Gastroesophageal sphincter (tissue), 4 donors: ENCODE measurements at regions not wholly inside any gene's neighbourhood (a gene's known extent, or its start where the extent isn't known, plus 50 kb on each side); places are given as distances from the start of the nearest gene placed in this dataset.

Experiments used
- ATAC-seq: fragments of 150-250 bp; one replicate; pipeline ENCODE4 v1.9.1; 2016; ENCODE audit warnings: mild to moderate bottlenecking, moderate library complexity
- H3K27ac ChIP-seq, 4 donors: fragments of 200-600 bp; sonication (generic) in 3 of 4; 1 replicate in 3 of 4; 2 replicates in 1 of 4; pipeline ENCODE4 v1.5.1; 2016 to 2019
- H3K27me3 ChIP-seq: fragments of 200-600 bp; sonication (generic); one replicate; pipeline ENCODE4 v1.5.1; 2019
- H3K36me3 ChIP-seq, 2 donors: fragments of 200-600 bp; sonication (generic); one replicate each; pipeline ENCODE4 v1.5.1; 2019; ENCODE audit warnings: control low read depth in 1 of 2
- H3K4me1 ChIP-seq, 3 donors: fragments of 200-600 bp; sonication (generic); 1 replicate in 2 of 3; 2 replicates in 1 of 3; pipeline ENCODE4 v1.5.1; 2016 to 2019; ENCODE audit warnings: control low read depth in 2 of 3
- H3K4me3 ChIP-seq, 2 donors: fragments of 200-600 bp; sonication (generic); one replicate each; pipeline ENCODE4 v1.5.1; 2019; ENCODE audit warnings: mild to moderate bottlenecking in 1 of 2, moderate library complexity in 1 of 2
- H3K9me3 ChIP-seq, 3 donors: fragments of 200-600 bp; sonication (generic); one replicate each; pipeline ENCODE4 v1.5.1; 2017 to 2019; ENCODE audit warnings: control low read depth in 2 of 3
- CTCF ChIP-seq, 4 experiments: fragments of 200-600 bp in 2 of 4; fragments of 450-650 bp in 2 of 4; sonication (generic) in 1 of 4; IDR thresholded peaks; one replicate each; pipeline ENCODE4 v1.5.1; 2017 to 2019; ENCODE audit warnings: antibody characterized with exemption in 4 of 4, mild to moderate bottlenecking in 2 of 4, moderate library complexity in 2 of 4
- EP300 ChIP-seq: sonication (generic); formaldehyde crosslinking; IDR thresholded peaks from one replicate; pipeline ENCODE4 v1.6.1; 2017; ENCODE audit warnings: antibody characterized with exemption, mild to moderate bottlenecking
- POLR2A ChIP-seq, 2 donors: fragments of 450-650 bp; IDR thresholded peaks; one replicate each; pipeline ENCODE4 v1.6.1; 2017; ENCODE audit warnings: antibody characterized with exemption in 2 of 2, mild to moderate bottlenecking in 2 of 2, moderate library complexity in 1 of 2
- POLR2AphosphoS5 ChIP-seq: sonication (generic); formaldehyde crosslinking; IDR thresholded peaks from one replicate; pipeline ENCODE4 v1.6.1; 2017; ENCODE audit warnings: antibody characterized with exemption
- WGBS, 2 donors: methylation state at CpG; one replicate each; pipeline ENCODE4 v1.1.5; 2018; ENCODE audit warnings: low coverage in 1 of 2; 5-methylcytosine and 5-hydroxymethylcytosine counted together
- small RNA-seq, 4 donors: library from RNA; depleted of rRNA; stranded (forward); fragments of <200 nt; gene quantifications; one replicate each; pipeline ENCODE3, GENCODE V24; 2016

GRCh38 chrX:131970347-131970746 is 52.8 kb upstream of the STK26 start:
- Histone ChIP-seq H3K4me3 (no peak overlapping the region), H3K9me3 (no peaks in the 10 kb centered on the region), H3K27ac (no peak overlapping the region), H3K27me3 (no peaks in the 10 kb centered on the region), H3K4me1 (no peaks in the 10 kb centered on the region), H3K36me3 (no peaks in the 10 kb centered on the region)
- TF ChIP-seq CTCF (IDR thresholded peaks at IDR 0.05) = no peak
- TF ChIP-seq POLR2A (IDR thresholded peaks at IDR 0.05) = no peak
- no peak for TF ChIP-seq EP300
- no peak for TF ChIP-seq POLR2AphosphoS5
- 47 to 62% methylated on average over 2 of the region's 2 CpGs for WGBS, 2 donors
- ATAC-seq = no peak

Small RNA genes lying in the stretch of these regions (small RNA-seq; reads per million reads assigned to genes)
- gene AL008629.1 = 0 reads per million in 4 donors
- 0 reads per million in 4 donors for gene HDGFP1
- 0 reads per million in 4 donors for gene MCRIP2P1
- gene RNA5SP514 = 0 to 0.82 (median 0.06) reads per million in 4 donors
